CD4-positive, alpha-beta memory T cell (primary cell): ENCODE measurements at regions not wholly inside any gene's neighbourhood (a gene's known extent, or its start where the extent isn't known, plus 50 kb on each side); places are given as distances from the start of the nearest gene placed in this dataset.

Experiments used
- CTCF ChIA-PET: fragments of 350-600 bp; sonication (Branson Sonifier 250); formaldehyde crosslinking; loops from one replicate; lab custom pipeline; 2021; ENCODE audit warnings: inconsistent platforms; ENCODE audit not compliant: partially characterized antibody; lab: Charles Lee
- POLR2A ChIA-PET: fragments of 350-600 bp; sonication (Branson Sonifier 250); formaldehyde crosslinking; loops from one replicate; lab custom pipeline; 2021; ENCODE audit not compliant: partially characterized antibody; lab: Charles Lee
- DNase-seq, 5 donors: peaks; one replicate each; pipeline versions ENCODE4 v3.0.0 to v3.0.0-alpha.2; 2020 to 2022; ENCODE audit warnings: mixed read lengths in 1 of 5
- H3K27ac ChIP-seq: one replicate; pipeline ENCODE4 v1.7.0; 2013; ENCODE audit warnings: low read depth, low read length
- H3K27me3 ChIP-seq: 2 replicates; pipeline ENCODE4 v1.7.0; 2013; ENCODE audit warnings: mild to moderate bottlenecking, low read length, moderate library complexity; ENCODE audit not compliant: insufficient read depth
- H3K36me3 ChIP-seq: 2 replicates; pipeline ENCODE4 v1.7.0; 2013; ENCODE audit warnings: mild to moderate bottlenecking, low read length, moderate library complexity; ENCODE audit not compliant: insufficient read depth
- H3K4me1 ChIP-seq: 2 replicates; pipeline ENCODE4 v1.7.0; 2013; ENCODE audit warnings: mild to moderate bottlenecking, low read length, moderate library complexity; ENCODE audit not compliant: insufficient read depth
- H3K4me3 ChIP-seq, 2 donors: one replicate each; pipeline ENCODE4 v1.7.0; 2013; ENCODE audit warnings: low read length in 2 of 2, mild to moderate bottlenecking in 1 of 2
- H3K9me3 ChIP-seq, 2 donors: one replicate each; pipeline ENCODE4 v1.7.0; 2013; ENCODE audit warnings: low read length in 2 of 2, control low read depth in 1 of 2; ENCODE audit not compliant: control insufficient read depth in 1 of 2
- H3K27ac Mint-ChIP-seq, 7 donors: one replicate each; pipeline ENCODE4 v1.8.0; 2020 to 2021; ENCODE audit warnings: mixed read lengths in 7 of 7, mild to moderate bottlenecking in 6 of 7, inconsistent platforms in 3 of 7, moderate library complexity in 3 of 7
- H3K27me3 Mint-ChIP-seq, 2 donors: one replicate each; pipeline ENCODE4 v1.8.0; 2020 to 2021; ENCODE audit warnings: mixed read lengths in 2 of 2
- H3K36me3 Mint-ChIP-seq, 2 donors: one replicate each; pipeline ENCODE4 v1.8.0; 2020 to 2021; ENCODE audit warnings: mixed read lengths in 2 of 2, inconsistent platforms in 1 of 2, mild to moderate bottlenecking in 1 of 2
- H3K4me1 Mint-ChIP-seq, 4 donors: one replicate each; pipeline ENCODE4 v1.8.0; 2020 to 2021; ENCODE audit warnings: mixed read lengths in 4 of 4, mild to moderate bottlenecking in 1 of 4
- H3K4me3 Mint-ChIP-seq, 8 donors: one replicate each; pipeline ENCODE4 v1.8.0; 2020 to 2021; ENCODE audit warnings: mixed read lengths in 8 of 8, mild to moderate bottlenecking in 7 of 8, moderate library complexity in 6 of 8, inconsistent platforms in 3 of 8
- H3K9me3 Mint-ChIP-seq, 8 donors: one replicate each; pipeline ENCODE4 v1.8.0; 2020 to 2021; ENCODE audit warnings: mixed read lengths in 8 of 8, mild to moderate bottlenecking in 5 of 8, inconsistent platforms in 3 of 8, moderate library complexity in 1 of 8
- intact Hi-C: fragments of 100-400 bp; cut with micrococcal nuclease; formaldehyde crosslinking; loops from one replicate; pipeline ENCODE4 v1.15.1; 2023

DNA sequence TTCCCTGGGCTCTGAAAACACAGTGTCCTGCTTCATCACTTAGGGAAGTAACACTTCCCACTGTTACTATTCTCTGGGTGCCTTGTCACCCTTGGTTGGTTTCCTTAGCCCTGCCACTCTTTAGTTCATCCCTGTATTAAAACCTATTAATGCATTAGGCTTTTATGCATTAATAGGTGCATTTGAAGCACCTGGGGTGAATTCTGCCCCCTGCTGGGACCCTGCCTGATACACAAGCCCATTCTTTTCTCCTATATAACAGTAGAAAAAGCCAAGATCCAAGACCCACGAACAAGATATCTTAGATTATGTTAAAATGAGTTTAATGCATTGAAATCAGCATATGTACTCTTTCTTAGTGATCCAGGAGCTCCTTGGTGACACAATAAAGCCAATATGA, 235.7 kb downstream of the PMP22 start:
- H3K4me3 ChIP-seq, result no peak overlapping the region
- H3K27ac ChIP-seq, result no peak overlapping the region
- H3K9me3 ChIP-seq, result no peaks in the 10 kb centered on the region
- ChIA-PET CTCF (no interaction called here), POLR2A (no interaction called here)
- Mint-ChIP-seq H3K4me3 (no peak overlapping the region), H3K36me3 (no peaks in the 10 kb centered on the region), H3K27me3 (peaks cover 5 to 7% of the 10 kb centered on the region in 2 donors), H3K27ac (no peak overlapping the region), H3K9me3 (peaks cover 0 to 3% (median 0%) of the 10 kb centered on the region in 8 donors), H3K4me1 (no peaks in the 10 kb centered on the region)
- DNase-seq, result no peak
- no peaks in the 10 kb centered on the region for H3K36me3 ChIP-seq
- intact Hi-C loops, result no loop called here
- no peaks in the 10 kb centered on the region for H3K27me3 ChIP-seq
- no peaks in the 10 kb centered on the region for H3K4me1 ChIP-seq

- Mint-ChIP-seq H3K4me3 (no peak overlapping the region), H3K27me3 (peaks cover 5 to 7% of the 10 kb centered on the region in 2 donors), H3K36me3 (no peaks in the 10 kb centered on the region), H3K4me1 (no peaks in the 10 kb centered on the region), H3K9me3 (peaks cover 0 to 3% (median 0%) of the 10 kb centered on the region in 8 donors), H3K27ac (no peak overlapping the region)
- Histone ChIP-seq H3K4me3 (no peak overlapping the region), H3K4me1 (no peaks in the 10 kb centered on the region), H3K36me3 (no peaks in the 10 kb centered on the region), H3K27ac (no peak overlapping the region), H3K27me3 (no peaks in the 10 kb centered on the region), H3K9me3 (no peaks in the 10 kb centered on the region)
- ChIA-PET POLR2A (no interaction called here), CTCF (no interaction called here)
- intact Hi-C loops, result no loop called here
- DNase-seq, result no peak
Observed at GRCh38 chr17:15027853-15028252, 237.3 kb downstream of the PMP22 start.

DNA sequence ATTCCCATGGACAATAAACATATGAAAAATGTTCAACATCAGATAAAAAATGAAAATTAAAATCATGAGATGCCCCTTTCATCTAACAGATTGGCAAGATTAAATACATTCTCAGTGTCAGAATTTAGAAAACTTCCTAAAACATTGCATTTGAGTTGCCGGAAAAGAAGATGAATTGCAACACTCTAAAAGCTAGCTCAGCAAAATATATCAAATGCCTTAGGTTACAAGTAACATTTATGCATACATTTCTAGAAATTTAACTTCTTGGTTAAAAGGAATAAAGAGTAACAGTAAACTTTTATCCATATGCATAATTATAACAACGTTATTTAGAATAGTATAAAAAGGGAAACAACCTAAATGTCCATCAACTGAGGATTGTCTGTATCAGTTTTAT, 239.0 kb downstream of the PMP22 start:
- no peaks in the 10 kb centered on the region for H3K27me3 ChIP-seq
- Mint-ChIP-seq H3K4me3 (no peak overlapping the region), H3K4me1 (no peaks in the 10 kb centered on the region), H3K27me3 (peaks cover 1 to 3% of the 10 kb centered on the region in 2 donors), H3K36me3 (no peaks in the 10 kb centered on the region), H3K9me3 (peaks cover 0 to 4% (median 0%) of the 10 kb centered on the region in 8 donors), H3K27ac (no peak overlapping the region)
- H3K4me1 ChIP-seq, result no peaks in the 10 kb centered on the region
- ChIA-PET CTCF (no interaction called here), POLR2A (no interaction called here)
- no peak overlapping the region for H3K4me3 ChIP-seq
- no peaks in the 10 kb centered on the region for H3K9me3 ChIP-seq
- no peaks in the 10 kb centered on the region for H3K36me3 ChIP-seq
- no peak for DNase-seq
- no peak overlapping the region for H3K27ac ChIP-seq
- intact Hi-C loops, result no loop called here

DNA sequence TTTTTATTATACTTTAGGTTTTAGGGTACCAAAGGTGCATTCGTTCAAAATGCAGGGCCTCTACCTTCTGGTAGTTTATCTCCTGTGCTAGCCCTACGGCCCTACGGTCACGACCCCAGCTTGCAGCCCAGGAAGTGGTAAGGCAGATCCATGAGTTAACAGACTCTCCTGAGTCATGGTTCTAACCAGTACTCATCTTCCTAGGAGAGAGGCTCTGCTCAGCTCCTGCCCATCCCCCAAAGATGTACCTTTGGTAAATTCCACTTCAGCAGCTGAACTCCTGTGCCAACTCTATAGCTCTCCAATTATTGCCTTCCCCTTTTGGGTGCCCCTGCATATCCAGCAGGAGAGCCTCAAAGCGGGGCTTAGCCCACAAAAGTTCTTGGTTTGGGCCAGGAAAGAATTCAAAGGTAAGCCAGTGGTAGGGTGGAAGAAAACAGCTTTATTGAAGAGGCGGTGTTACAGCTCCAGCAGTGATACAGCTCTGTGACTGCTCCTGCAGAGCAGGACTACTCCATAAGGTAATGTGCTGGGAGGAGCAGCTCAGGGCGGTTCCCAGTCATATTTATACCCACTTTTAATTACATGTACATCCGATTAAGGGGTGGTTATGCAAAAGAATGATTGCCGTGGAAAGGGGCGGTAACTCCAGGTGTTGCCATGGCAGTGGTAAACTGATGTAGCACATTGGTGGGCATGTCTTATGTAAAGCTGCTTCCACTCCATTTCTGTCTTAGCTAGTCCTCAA, 241.4 kb downstream of the PMP22 start:
- Mint-ChIP-seq H3K36me3 (no peaks in the 10 kb centered on the region), H3K4me1 (no peaks in the 10 kb centered on the region), H3K4me3 (no peak overlapping the region), H3K27me3 (peaks cover 1 to 2% of the 10 kb centered on the region in 2 donors), H3K27ac (no peak overlapping the region), H3K9me3 (peaks cover 0 to 5% (median 0%) of the 10 kb centered on the region in 8 donors)
- DNase-seq, result no peak
- H3K4me3 ChIP-seq, result no peak overlapping the region
- POLR2A ChIA-PET, result no interaction called here
- H3K27ac ChIP-seq, result no peak overlapping the region
- H3K9me3 ChIP-seq, result no peaks in the 10 kb centered on the region
- H3K36me3 ChIP-seq, result no peaks in the 10 kb centered on the region
- CTCF ChIA-PET, result no interaction called here
- intact Hi-C loops, result no loop called here
- no peaks in the 10 kb centered on the region for H3K27me3 ChIP-seq
- H3K4me1 ChIP-seq, result no peaks in the 10 kb centered on the region

- DNase-seq, result no peak
- Histone ChIP-seq H3K27ac (no peak overlapping the region), H3K9me3 (no peaks in the 10 kb centered on the region), H3K27me3 (no peaks in the 10 kb centered on the region), H3K36me3 (no peaks in the 10 kb centered on the region), H3K4me3 (no peak overlapping the region), H3K4me1 (no peaks in the 10 kb centered on the region)
- no peaks in the 10 kb centered on the region for H3K36me3 Mint-ChIP-seq
- no peak overlapping the region for H3K4me3 Mint-ChIP-seq
- H3K27ac Mint-ChIP-seq, result no peak overlapping the region
- H3K27me3 Mint-ChIP-seq, result peaks cover 0 to 2% of the 10 kb centered on the region in 2 donors
- H3K9me3 Mint-ChIP-seq, result peaks cover 0 to 8% (median 0%) of the 10 kb centered on the region in 8 donors
- ChIA-PET CTCF (no interaction called here), POLR2A (no interaction called here)
- no peaks in the 10 kb centered on the region for H3K4me1 Mint-ChIP-seq
- intact Hi-C loops, result no loop called here
Observed at GRCh38 chr17:15019158-15019557, 246.0 kb downstream of the PMP22 start.

GRCh38 chr17:15012351-15012980, 252.7 kb downstream of the PMP22 start:
- Histone ChIP-seq H3K36me3 (no peaks in the 10 kb centered on the region), H3K27ac (no peak overlapping the region), H3K4me1 (no peaks in the 10 kb centered on the region), H3K9me3 (no peaks in the 10 kb centered on the region), H3K27me3 (no peaks in the 10 kb centered on the region), H3K4me3 (no peak overlapping the region)
- ChIA-PET POLR2A (no interaction called here), CTCF (no interaction called here)
- peaks cover 0 to 4% (median 0%) of the 10 kb centered on the region in 4 donors for H3K4me1 Mint-ChIP-seq
- H3K27me3 Mint-ChIP-seq, result peaks cover 2 to 10% of the 10 kb centered on the region in 2 donors
- DNase-seq, result no peak
- H3K4me3 Mint-ChIP-seq, result no peak overlapping the region
- H3K36me3 Mint-ChIP-seq, result no peaks in the 10 kb centered on the region
- H3K9me3 Mint-ChIP-seq, result peaks cover 0 to 5% (median 0%) of the 10 kb centered on the region in 8 donors
- H3K27ac Mint-ChIP-seq, result no peak overlapping the region
- intact Hi-C loops, result no loop called here

GRCh38 chr17:15009087-15009486, 256.0 kb downstream of the PMP22 start:
- CTCF ChIA-PET, result no interaction called here
- Histone ChIP-seq H3K27me3 (no peaks in the 10 kb centered on the region), H3K4me1 (no peaks in the 10 kb centered on the region), H3K9me3 (no peaks in the 10 kb centered on the region), H3K36me3 (no peaks in the 10 kb centered on the region), H3K27ac (no peak overlapping the region), H3K4me3 (no peak overlapping the region)
- H3K36me3 Mint-ChIP-seq, result no peaks in the 10 kb centered on the region
- H3K27me3 Mint-ChIP-seq, result peaks cover 2 to 10% of the 10 kb centered on the region in 2 donors
- intact Hi-C loops, result no loop called here
- H3K4me1 Mint-ChIP-seq, result peaks cover 0 to 4% (median 0%) of the 10 kb centered on the region in 4 donors
- no peak overlapping the region for H3K27ac Mint-ChIP-seq
- POLR2A ChIA-PET, result no interaction called here
- H3K4me3 Mint-ChIP-seq, result no peak overlapping the region
- peaks cover 0 to 2% (median 0%) of the 10 kb centered on the region in 8 donors for H3K9me3 Mint-ChIP-seq
- no peak for DNase-seq
